ENCODE measurements at regions not wholly inside any gene's neighbourhood (a gene's known extent, or its start where the extent isn't known, plus 50 kb on each side); places are given as distances from the start of the nearest gene placed in this dataset.
"Not testable (repeated sequence)": the region's sequence is repeated elsewhere in the genome, so short reads cannot be mapped to it uniquely, and the experiment has no call there.

DNA sequence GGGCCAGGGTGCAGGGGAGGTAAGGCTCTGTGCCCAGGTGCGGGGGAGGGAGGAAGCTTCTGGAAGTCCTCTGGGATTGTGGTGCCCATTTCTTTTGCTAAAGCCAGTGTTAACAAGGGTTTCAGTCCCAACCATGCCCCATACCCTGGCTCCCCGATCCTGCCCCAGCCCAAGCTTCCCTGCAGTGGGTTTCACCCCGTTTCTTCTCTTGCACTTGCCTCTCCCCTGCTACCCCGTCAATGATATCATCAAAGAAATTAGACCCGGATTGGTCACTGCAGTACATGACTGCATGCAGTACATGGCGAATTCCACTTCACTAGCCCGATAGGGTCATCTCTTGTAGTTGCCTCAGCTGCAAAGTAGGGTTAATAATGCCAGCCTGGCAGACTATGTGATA is 174.0 kb downstream of the BCL2L11 start:
- TF ChIP-seq, protein P1, sequence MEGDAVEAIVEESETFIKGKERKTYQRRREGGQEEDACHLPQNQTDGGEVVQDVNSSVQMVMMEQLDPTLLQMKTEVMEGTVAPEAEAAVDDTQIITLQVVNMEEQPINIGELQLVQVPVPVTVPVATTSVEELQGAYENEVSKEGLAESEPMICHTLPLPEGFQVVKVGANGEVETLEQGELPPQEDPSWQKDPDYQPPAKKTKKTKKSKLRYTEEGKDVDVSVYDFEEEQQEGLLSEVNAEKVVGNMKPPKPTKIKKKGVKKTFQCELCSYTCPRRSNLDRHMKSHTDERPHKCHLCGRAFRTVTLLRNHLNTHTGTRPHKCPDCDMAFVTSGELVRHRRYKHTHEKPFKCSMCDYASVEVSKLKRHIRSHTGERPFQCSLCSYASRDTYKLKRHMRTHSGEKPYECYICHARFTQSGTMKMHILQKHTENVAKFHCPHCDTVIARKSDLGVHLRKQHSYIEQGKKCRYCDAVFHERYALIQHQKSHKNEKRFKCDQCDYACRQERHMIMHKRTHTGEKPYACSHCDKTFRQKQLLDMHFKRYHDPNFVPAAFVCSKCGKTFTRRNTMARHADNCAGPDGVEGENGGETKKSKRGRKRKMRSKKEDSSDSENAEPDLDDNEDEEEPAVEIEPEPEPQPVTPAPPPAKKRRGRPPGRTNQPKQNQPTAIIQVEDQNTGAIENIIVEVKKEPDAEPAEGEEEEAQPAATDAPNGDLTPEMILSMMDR (conservative IDR thresholded peaks at IDR 0.05; ENCODE audit: low read depth, low read length): not testable (repeated sequence)
- TF ChIP-seq RFX5 (IDR thresholded peaks at IDR 0.05; ENCODE audit: low read depth, low read length); POLR2A (IDR thresholded peaks at IDR 0.05; ENCODE audit: low read depth, low read length); RAD21 (IDR thresholded peaks at IDR 0.05; ENCODE audit: low read length): not testable (repeated sequence)
